GM18502 (cell line): ENCODE measurements at regions not wholly inside any gene's neighbourhood (a gene's known extent, or its start where the extent isn't known, plus 50 kb on each side); places are given as distances from the start of the nearest gene placed in this dataset.

Experiments used
- ATAC-seq: cut with Tn5 transposase; IDR thresholded peaks from one replicate; pipeline ENCODE4 v1.9.1; 2021; ENCODE audit warnings: mild to moderate bottlenecking; ENCODE audit not compliant: unreplicated experiment, poor library complexity

GRCh38 chr7:118009419-118009818, 136.2 kb upstream of the CTTNBP2 start:
- no peak for ATAC-seq

GRCh38 chr7:118011652-118012051, 138.4 kb upstream of the CTTNBP2 start:
- ATAC-seq: no peak

- ATAC-seq: no peak
These were observed 140.2 kb upstream of the CTTNBP2 start for GRCh38 chr7:118013252-118014010.

GRCh38 chr7:118022546-118022945, 149.3 kb upstream of the CTTNBP2 start:
- ATAC-seq: no peak

DNA sequence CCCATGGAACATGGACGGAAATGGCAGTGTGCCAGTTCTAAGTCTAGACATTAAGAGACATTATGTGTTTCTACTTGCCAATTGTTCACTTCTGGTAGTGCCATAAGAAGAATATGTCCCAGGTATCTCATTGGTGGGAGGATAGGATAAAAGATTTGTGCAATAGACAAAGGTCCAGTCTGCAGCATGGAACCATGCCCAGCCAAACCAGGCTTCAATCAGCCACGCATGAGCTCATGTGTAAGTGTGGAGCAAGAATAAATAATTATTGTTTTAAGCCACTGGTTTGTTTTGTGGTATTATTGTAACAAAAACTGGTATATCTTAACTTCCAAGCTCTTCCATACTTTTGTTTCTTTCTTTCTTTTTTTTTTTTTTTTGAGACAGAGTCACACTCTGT, 153.6 kb upstream of the CTTNBP2 start:
- no peak for ATAC-seq

GRCh38 chr7:118028226-118028625, 155.0 kb upstream of the CTTNBP2 start:
- ATAC-seq: no peak

- no peak for ATAC-seq
These were observed 154.0 kb upstream of the LSM8 start for GRCh38 chr7:118029826-118030422.

- no peak for ATAC-seq
These were observed 150.7 kb upstream of the LSM8 start for GRCh38 chr7:118033273-118033672.

GRCh38 chr7:118039963-118040489, 143.9 kb upstream of the LSM8 start:
- ATAC-seq: no peak

- peak; percentile 72 for ATAC-seq
These were observed 143.4 kb upstream of the LSM8 start for GRCh38 chr7:118040562-118040961.

GRCh38 chr7:118041251-118041878, 142.6 kb upstream of the LSM8 start:
- ATAC-seq: no peak

GRCh38 chr7:118045629-118046028, 138.3 kb upstream of the LSM8 start:
- ATAC-seq: no peak

GRCh38 chr7:118046086-118046485, 137.9 kb upstream of the LSM8 start:
- ATAC-seq: no peak

DNA sequence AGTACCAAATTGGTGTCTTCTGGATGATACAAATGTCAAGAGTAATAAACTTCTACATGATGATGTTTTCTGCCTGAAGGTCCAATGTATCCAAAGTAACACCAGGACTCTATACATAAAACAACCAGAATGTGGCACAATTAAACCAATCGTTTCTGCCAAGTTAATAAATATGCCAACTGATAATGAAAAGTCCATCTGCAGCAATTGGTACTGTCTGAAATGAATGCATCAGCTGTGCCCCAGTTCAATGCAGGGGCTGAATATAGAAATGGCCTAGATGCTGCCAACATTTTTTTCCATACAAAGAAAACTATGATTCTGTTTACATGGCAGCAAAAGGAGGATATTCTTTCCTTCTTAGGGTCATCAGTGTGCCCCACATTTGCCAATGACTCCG, 137.2 kb upstream of the LSM8 start:
- no peak for ATAC-seq

- ATAC-seq: no peak
These were observed 131.6 kb upstream of the LSM8 start for GRCh38 chr7:118052336-118052735.

DNA sequence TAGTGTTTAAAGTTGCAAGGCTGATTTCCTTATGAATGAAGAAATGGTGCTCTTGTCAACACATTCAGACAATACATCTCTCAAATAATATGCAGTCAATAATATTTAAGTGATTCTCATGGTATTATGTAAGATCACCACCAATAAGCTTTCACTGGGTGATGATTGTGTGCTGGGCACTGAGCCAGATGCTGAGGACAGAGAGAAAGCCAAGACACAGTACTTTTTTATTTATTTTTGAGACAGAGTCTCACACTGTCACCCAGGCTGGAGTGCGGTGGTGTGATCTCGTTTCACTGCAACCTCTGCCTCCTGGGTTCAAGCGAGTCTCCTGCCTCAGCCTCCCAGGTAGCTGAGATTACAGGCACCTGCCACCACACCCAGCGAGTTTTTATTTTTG, 130.6 kb upstream of the LSM8 start:
- no peak for ATAC-seq

DNA sequence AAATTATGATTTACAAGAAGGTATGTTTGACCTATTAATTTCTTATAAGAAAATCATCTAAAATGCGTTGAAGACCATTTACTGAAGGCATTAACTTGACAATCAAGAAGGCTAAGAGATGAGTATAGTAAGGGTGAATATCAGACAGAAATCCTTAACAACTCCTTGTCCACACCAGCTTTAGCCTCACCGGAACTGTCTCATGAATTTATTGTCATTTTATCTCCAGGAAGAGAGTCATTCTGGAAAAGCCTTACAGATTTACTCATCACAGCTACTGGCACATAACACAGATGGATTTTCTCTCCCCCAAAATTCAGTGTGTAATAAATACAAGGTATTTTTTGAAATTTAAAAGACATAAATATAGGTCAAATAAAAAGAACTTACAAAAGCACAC, 129.4 kb upstream of the LSM8 start:
- no peak for ATAC-seq

DNA sequence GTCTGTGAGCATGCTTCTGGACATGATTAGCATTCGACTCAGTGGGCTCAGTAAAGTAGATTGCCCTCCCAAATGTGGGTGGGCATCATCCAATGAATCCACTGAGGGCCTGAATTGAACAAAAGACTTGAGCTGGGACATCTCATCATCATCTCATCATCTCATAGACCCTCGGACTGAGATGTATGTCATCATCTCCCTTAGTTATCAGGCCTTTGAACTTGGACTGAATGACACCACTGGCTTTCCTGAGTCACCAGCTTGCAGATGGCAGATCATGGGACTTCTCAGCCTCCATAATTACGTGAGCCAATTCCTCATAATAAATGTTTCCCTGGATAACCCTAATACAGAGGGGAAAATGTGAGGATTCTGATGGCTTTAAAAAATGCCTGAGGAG, 128.3 kb upstream of the LSM8 start:
- ATAC-seq: no peak

DNA sequence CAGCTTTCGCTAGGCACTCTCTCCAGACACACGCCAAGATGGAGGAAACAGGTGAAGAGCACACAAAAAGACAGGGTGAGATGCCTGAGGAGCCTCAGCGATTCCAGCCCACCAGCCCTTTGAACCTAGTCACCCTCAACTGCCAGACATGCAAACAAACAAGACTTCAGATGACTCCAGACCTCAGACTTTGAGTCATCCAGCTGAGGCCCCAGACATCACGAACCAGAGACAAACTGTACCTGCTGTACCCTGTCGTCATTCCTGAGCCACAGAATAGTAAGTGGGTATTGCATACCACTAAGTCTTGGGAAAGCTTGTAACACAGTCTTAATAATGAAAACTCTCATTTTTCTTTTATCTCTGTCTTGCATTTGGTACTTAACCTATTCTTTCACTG, 126.6 kb upstream of the LSM8 start:
- no peak for ATAC-seq

GRCh38 chr7:118059209-118059608, 124.8 kb upstream of the LSM8 start:
- no peak for ATAC-seq

GRCh38 chr7:118060692-118061091, 123.3 kb upstream of the LSM8 start:
- ATAC-seq: no peak
